Daoy (cell line): ENCODE measurements at regions not wholly inside any gene's neighbourhood (a gene's known extent, or its start where the extent isn't known, plus 50 kb on each side); places are given as distances from the start of the nearest gene placed in this dataset.

ENCODE experiments used
- DNase-seq: peaks from one replicate; pipeline ENCODE4 v3.0.0-alpha.2; 2015; ENCODE audit warnings: low read depth

DNA sequence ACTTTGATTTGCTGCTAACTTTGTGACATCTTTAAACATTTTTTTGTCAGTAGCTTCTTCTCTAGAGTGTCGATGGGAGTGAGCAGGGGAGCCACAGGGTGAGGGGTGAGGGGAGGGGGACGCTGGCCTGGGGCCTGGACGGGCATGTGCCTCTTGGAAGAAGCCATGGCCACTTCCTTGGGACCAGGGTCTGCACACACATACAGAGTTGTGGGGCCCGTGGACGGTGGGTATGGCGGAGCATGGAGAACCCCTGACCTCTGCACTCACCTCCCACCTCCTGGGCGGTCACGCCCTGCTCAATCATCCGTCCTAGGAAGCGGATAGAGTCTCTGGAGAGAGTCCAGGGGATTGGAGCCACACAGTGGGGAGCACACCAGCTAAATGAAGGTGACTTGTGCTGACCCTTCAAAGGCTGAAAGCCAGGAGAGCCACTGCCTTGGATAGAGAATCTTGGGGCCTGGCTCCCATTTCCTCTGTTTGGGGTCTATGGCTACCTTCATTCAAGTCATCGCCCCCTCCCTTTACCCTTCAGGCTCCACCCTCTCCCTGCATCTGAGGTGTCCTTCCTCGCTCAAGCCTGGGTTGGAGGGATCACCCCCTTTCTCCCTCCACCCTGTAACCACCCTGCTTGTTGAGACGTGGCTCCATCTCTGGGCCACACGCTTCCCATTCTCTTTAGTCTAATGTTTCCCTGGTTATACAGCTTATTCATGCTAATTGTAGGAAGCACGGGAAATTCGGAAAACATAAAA, 63.9 kb upstream of the HAAO start:
- DNase-seq, result no peak

DNA sequence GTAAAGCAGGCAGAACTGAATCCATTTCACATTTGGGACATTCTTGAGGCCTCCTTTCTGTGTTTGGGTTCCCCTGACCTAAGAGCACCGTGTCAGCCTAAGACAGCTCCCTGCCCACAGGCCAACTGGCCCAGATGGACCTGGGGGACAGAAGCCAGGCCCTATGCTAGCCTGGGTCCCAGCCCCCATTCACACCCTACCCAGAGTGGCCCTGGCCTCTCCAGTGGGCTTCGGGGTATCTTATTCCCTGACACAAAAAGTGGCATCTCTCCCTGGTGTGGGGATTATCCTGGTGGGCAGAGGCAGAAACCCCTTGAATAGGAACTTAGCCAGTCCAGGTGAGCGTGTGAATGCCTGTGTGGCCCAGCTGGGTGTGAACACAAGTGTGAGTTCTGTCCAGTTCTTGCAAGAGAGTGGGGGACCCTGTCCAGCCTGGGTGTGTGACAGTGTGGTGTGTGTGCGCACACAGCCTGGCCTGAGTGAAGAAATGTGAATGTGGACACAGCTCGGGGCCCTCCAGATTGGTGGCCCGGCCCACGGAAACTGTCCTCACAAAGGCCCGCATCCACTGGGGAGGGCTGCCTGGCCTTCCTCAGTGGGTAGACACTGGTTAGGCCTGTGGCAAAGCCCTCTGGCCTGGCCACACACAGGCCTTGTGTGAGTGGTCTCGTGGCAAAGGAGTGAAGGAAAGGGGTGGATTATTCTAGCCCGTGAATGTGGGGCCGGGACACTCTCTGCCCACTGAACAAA, 63.0 kb upstream of the HAAO start:
- DNase-seq, result no peak

DNA sequence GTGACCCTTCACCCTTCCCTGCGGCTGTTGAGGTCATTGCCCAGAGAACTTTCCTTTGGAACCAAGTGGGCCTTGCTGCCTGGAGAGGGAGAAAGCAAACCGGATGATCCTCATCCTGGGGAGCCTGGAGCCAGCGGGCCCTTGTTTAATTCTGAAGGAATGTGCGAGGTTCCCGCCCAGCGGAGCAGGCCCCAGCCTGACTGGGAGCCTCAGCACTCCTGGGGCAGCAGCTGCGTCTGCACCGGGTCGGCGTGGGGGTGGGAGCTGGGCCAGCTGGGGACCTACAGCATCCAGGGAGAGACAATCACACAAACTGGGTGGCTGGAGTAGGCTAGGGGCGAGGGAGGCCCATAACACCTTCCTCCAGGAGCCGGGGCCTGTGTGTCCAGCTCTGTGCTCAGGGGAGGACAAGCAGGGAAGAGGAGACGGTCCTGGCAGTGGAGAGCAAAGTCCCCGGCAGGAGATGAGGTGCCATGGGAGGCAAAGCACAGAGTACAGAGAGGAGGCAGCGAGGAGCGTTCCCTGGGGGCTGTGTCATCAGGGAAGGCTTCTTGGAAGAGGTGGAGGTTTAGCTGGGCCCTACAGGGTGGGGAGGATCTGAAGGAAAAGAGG, 61.9 kb upstream of the HAAO start:
- no peak for DNase-seq

DNA sequence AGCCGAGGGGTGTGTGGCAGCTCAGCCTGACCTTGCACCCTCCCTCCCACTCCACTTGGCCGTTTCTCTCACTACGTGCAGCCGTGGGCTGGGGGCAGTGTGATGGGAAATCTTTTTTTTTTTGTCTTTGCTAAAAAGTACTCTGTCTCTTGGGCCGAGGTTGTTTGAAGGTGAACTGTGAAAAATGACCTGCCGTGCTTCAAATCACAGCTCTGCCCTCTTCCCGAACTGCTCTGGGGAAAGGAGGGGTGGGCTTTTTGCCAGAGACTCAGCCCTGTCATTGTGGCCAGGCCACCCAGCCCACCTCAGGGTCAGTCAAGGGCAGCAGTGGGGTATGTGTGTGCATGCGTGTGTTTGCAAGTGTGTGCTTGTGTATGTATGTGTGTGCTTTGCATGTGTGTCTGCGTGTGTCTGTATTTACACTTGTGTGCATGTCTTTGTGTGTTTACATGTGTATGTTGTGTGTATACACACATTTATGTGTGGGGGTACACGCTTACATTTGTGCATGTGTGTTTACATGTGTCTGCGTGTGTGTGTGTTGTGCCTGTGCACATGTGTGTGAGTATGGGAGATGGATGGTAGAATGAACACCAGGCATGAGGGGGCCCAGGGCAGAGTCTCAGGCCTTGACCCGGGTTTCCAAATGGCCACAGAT, 61.3 kb upstream of the HAAO start:
- DNase-seq, result no peak

DNA sequence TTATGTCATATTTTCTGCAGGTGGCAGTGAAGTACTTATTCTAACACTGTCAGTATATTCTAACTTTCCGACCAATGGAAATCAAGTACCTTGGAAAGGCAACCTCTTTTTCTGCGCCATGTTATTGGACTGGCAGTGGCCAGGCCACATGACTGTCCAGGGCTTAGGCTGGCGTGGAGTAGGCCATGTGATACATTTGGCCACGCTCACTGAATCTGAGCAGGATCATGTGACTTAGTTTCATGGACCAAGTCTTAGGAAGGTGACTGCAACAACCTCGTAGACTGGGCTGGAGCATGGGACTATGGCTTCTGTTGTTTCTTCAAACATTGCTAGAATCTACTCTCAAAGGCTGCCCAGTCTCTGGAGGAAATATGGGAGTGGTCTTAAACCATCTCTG, 60.4 kb upstream of the HAAO start:
- no peak for DNase-seq

DNA sequence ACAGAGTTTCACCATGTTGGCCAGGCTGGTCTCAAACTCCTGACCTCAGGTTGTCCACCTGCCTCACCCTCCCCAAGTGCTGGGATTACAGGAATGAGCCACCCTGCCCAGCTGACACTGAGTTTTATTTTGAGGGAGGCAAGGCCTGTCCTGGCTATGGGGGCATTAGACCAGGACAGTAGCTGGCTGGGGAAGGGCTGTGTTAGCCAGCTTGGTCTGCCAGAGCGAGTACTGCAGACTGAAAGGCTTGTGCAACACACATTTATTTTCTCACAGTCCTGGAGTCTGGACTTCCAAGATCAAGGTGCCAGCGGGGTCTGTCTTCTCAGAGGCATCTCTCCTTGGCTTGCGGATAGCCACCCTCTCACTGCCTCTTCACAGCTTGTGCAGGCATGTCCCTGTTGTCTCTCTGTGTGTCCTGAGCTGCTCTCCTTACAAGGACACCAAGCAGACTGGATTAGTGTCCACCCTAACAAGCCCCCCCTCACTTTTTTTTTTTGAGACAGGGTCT, 59.4 kb upstream of the HAAO start:
- DNase-seq, result no peak

DNA sequence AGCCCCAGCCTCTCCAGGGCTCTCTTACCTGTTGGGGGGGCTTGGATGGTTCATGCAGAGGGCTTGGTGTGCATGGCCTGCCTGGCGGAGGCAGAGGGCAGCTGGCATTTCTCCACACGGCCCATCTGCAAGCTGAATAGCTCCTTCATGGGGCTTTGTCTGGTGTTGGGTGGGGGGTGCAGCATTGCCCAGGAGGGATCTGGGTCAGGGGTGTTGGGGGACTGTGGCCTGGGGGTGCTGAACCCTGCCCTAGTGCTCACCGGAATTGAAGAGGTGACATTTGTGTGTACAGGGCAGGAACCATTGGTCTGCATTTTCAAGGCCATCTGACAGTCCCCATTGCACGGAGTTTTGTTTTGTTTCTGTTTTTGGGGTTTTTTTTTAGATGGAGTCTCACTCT, 58.8 kb upstream of the HAAO start:
- DNase-seq, result no peak

DNA sequence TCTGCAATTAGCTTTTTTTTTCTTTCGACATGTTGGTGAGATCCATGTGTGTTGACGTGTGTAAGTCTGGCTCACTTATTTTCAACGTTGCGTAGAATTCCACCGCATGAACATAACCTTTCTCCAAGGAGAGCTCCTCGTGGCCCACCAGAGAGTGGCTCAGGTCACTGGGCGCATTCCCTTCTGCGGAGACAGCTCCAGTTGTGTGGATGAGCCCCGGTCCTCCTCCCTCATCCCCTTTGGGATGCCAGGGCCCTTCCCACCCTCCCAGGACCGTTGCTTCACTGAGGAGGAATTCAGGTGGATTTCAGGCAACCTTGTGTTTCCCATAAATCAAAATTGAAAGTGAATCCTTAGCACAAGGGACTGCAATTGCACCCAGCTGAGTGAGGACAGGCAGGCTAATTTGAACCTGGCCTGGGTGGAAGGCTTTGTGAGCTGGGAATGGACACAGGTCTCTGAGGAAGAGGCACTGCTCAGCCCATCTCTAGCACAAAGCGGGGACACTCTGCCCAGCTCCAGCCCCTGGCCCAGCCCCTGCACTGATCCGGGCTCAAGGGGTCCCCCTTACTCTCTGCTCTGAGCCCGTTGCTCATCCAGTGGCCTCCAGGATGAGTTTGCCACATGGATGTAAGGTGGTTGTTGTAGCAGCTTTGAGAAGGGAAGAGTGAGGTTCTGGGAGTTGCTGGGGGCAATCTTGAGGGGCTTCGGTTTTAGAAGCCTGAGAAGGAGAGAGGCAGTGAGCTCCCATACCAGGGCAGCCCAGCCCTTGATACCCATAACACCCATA, 57.8 kb upstream of the HAAO start:
- no peak for DNase-seq

DNA sequence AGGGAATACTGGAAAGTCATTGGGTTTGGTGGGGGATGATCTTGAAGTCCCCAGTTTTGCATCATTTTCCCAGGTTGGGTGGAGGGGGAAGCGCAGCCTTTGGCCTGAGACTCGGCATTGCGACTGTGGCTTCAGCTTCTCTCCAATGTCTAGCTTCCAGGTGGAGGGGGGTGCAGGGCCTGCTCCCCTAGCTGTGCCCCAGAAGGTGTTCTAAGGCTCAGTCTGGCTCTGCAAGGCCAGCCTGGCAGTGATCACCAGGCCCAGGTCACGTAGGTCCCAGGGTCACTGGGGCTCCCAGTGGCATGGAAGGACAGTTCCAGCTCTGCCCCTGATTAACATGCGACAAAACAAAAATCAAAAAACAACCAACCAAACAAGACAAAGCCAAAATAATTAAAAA, 56.9 kb upstream of the HAAO start:
- no peak for DNase-seq

DNA sequence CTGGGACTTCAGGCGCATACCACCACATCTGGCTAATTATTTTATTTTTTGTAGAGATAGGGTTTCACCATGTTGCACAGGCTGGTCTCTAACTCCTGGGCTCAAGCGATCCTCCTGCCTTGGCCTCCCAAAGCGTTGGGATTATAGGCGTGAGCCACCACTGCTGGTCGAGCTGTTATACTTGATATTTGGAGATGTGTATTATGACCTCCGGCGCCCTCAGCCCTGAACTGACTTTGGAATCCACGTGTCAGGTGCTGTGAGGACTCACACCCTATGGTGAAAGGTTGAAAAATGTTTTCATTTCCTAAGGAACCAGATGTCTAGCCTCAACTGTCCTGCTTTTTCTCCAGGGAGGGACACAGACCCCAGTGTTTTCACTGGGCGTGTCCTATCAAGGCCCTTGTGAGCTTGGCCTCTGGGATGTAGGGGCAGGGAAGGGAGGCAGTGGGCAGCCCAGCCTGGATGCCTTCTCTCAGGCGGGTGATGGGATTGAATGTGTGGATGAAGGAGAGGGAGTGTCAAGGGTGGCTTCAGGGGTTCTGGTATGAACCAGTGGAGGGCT, 56.4 kb upstream of the HAAO start:
- no peak for DNase-seq

DNA sequence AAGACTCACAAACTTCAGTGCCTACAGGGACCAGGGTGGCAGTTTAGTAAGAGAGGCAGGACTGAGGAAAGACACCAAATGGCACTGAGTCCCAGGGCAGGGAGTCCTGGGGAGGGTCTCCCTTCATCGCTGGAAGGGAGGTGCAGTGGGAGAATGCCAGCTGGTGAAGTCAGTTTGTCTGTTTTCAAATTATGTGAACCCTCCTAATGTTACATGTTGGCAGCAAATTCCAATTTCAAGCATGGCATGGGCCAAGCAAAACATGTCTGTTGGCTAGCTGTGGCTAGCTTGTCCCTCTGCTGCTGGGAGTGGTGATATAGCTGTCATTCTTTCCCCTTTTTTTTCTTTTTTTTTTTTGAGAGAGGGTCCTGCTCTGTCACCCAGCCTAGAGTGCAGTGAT, 55.9 kb upstream of the HAAO start:
- no peak for DNase-seq

DNA sequence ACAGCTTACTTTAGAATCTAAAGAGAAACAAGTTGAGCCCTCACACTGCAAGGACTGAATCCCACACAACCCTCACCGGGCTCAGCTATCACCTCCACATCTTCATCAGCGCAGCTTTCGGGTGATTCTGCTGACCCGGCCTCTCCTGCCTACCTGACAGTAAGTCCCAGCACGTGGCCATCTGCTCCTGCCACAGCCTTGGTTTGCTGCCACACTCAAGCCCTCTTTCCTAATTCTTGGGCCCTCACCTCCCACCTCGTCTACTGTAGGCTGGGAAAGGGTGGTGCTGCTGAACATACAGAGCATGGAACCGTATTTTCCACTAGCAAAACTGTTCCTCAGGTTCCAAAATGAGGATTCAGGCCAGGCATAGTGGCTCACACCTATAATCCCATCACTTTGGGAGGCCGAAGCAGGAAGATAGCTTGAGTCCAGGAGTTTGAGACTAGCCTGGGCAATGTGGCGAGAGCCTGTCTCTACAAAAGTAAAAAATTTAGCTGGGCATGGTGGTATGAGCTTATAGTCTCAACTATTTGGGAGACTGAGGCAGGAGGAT, 55.3 kb upstream of the HAAO start:
- DNase-seq, result no peak

DNA sequence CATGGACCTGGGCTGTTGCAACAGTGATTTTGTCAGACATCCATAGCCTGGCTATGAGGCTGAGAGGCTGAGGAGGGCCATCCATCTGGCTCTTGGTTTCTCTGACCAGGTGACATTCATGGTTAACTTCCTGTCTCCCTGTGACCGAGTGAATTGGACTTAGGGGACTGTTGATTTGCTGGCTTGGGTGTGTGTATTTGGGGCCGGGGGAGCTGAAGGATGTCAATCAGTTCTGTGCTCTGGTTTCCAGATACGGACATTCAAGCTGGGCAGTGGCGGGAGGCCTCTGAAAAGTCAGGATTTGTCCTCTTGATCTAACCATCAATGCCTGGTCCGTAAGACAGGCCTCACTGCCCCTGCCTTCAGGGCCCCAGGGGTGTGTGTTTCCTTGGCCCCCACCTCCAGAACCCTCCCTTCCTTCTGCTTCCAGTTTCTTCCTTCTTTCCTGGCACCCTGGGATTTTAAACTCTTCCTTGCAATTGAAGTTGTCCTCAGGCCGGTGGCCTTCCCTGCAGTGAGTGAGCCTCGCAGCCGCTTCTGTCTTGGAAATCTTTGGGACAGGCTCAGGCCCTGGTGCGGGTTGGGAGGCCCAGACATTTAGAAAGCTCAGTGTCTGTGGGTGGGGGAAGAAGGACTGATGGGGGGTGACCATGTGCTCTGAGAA, 54.7 kb upstream of the HAAO start:
- DNase-seq, result no peak

DNA sequence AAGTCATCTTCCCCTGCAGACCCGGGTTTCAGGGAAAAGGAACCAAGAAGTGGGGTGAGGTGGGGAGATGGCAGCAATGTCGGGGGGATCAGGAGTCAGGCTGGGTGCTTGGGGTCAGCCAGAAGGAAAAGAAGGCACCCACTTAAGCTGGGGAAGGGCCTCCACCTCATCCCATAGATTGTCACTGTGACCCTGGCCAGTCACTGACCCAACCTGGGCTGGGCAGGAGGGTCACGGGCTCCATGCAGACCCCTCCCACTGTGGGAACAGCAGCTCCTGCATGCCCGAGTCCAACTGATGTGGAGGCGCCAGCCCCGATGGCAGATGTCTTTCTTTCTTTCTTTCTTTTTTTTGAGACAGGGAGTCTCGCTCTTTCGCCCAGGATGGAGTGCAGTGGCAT, 53.6 kb upstream of the HAAO start:
- no peak for DNase-seq

DNA sequence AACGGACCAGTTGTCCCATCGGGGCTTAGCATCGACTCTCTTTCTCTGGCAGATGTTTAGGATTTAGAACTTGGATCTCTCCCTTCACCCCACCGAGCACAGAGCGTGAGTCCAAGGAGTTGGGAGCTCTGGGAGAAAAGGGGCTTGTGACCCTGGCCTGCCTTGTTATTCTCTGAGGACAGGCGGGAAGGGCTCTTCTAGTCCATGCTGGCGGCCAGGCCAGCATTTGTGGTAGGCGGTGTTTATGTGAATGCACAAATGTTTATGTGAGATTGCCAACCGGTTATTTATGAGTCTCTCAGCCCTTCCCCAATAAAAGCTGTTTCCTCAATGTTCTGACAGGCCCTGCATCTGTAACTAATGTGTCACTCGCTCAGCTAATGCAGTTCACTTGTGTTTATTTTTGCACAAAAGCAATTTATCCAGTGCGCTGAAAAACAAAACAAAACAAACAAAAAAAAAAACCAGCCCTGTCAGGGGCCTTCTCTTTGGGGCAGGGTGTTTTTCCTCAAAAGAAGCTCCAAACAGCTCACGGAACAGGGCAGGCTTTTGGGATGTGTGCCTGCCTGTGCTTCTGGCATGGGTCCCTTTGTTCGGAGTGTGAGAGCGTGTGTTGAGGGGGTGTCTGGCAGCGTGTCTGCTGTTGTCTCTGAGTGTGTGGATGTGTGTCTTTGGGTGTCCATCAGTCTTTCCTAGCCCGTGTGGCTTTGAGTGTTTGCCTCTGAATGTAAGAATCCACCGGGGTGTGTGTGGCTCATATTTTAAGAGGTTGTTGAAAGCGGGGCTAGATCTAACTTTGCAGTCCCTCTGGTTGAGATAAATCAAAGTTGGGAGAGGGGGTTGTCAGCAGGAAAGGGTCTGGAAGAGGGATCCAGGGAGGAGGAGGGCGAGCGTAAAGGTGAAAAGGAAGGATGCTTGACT, 52.8 kb upstream of the HAAO start:
- DNase-seq, result no peak

DNA sequence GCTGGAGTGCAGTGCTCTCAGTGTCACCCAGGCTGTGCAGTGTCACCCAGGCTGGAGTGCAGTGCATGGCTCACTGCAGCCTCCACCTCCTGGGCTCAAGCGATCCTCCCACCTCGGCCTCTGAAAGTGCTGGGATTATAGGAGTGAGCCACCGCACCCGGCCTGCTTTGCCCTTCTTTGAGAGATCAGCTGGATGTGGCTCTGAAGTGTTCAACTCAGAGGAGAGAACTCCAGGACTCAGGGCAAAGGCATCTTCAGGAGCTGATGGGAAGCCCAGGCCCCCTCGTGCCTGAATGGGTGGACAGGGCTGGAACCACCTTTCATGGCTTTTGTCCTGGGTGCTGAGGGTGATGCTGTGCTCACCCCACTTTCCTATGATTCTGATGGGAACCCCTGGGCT, 52.0 kb upstream of the HAAO start:
- no peak for DNase-seq

DNA sequence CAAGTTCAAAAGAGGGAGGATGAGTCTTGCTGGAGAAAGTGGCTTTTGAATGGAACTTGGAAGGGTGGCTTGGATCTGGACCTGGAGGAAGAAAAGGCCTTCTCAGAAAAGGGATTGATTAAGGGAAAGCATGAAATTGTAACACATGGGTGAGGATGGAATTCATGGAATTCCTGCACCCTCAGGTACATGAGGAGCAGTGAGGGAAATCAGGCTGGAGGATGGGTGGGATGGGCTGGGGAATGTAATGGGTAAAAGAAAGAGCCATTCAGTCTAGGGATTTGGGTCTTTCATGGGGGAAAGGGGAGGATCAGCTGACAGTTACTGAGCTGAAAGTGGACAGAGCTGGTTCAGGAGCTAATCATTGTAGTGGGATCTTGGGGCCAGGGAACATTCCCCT, 51.2 kb upstream of the HAAO start:
- DNase-seq, result no peak

DNA sequence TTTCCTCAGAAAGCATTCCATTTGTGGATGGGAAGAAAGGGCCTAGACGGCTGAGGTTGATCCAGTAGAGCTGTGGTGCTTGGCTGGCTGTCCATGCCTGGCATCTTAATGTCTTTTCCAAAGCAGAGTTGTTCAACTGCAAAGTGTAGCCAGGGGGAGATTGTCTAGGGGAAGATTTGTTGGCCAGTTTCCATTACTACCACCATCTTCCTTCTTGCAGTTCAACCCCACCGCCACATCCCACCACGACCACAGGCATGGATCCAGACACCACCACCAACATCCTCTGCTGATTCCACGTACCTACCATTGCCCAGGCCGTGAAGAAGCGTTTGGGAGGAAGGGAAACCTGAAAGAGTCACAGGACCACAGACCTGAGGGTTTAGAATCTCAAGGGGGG, 50.7 kb upstream of the HAAO start:
- DNase-seq, result no peak

DNA sequence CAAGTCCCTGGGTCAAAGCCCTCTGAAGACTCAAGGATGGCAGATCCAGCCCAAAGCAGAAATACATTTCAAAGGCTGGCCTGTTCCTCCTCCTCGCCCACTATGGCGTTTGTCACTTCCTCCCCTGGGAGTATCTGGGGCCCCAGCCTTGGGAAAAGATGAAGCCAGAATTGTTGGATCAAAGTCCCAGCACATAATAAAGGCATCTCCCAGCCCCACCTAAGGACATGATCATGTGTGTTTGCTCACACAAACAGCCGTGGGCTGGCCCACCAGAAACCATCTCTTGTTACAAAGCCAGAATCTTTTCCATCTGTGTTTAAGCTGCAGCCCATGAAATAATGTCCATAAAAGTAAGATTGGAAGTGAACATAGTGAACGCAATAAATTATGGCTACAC, 50.1 kb upstream of the HAAO start:
- no peak for DNase-seq
